ENCODE measurements at regions not wholly inside any gene's neighbourhood (a gene's known extent, or its start where the extent isn't known, plus 50 kb on each side); places are given as distances from the start of the nearest gene placed in this dataset.

GRCh38 chr5:123705741-123706140, 193.8 kb downstream of the CSNK1G3 start:
- TF ChIP-seq ZNF394 (tag by site-specific recombination; IDR thresholded peaks at IDR 0.05; ENCODE audit: borderline replicate concordance) (no peak), CTCF (tag by site-specific recombination; IDR thresholded peaks at IDR 0.05) (no peak), ZBTB8A (tag by site-specific recombination; IDR thresholded peaks at IDR 0.05) (no peak), ZNF670 (tag by site-specific recombination; IDR thresholded peaks at IDR 0.05; ENCODE audit: low read depth) (no peak), ZNF24 (tag by site-specific recombination; IDR thresholded peaks at IDR 0.05) (no peak), BCL6B (tag by site-specific recombination; IDR thresholded peaks at IDR 0.05) (no peak), YY1 (tag by site-specific recombination; IDR thresholded peaks at IDR 0.05) (no peak), ZNF138 (tag by site-specific recombination; IDR thresholded peaks at IDR 0.05; ENCODE audit: borderline replicate concordance) (no peak), HIC1 (tag by site-specific recombination; IDR thresholded peaks at IDR 0.05) (no peak), ZNF175 (tag by site-specific recombination; IDR thresholded peaks at IDR 0.05) (no peak), MYNN (tag by site-specific recombination; IDR thresholded peaks at IDR 0.05; ENCODE audit: borderline replicate concordance) (no peak), ZNF398 (tag by site-specific recombination; IDR thresholded peaks at IDR 0.05) (no peak), ZNF121 (tag by site-specific recombination; IDR thresholded peaks at IDR 0.05) (no peak)

All from HEK293 (cell line).